ENCODE measurements at regions not wholly inside any gene's neighbourhood (a gene's known extent, or its start where the extent isn't known, plus 50 kb on each side); places are given as distances from the start of the nearest gene placed in this dataset.

DNA sequence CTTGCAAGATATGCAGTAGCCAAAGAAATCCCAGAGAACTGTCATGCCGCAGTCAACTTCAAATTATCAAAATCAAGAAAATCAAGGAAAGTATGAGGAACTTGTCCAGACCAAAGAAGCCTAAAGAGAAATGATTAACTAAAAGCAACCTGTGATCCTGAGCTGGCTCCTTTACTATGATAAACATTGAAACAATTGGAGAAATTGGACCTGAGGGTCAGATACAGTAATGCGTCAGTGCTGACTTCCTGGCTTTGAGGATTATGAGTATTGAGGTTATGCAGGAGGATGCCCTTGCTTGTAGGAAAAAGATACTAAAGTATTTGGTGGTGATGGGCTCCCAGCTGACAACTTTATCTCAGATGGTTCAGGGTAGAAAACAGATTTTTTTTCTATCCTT, 324.7 kb upstream of the AKR1E2 start:
- H2AFZ ChIP-seq (ENCODE audit: control insufficient read depth, low read length): no peak overlapping the region
- H3K4me2 ChIP-seq (ENCODE audit: control insufficient read depth, extremely low read depth, insufficient read depth, low read depth, low read length): no peak overlapping the region
- no peaks in the 10 kb centered on the region for H3K9me3 ChIP-seq (ENCODE audit: control insufficient read depth, low read depth, low read length)
- no peak overlapping the region for H3K9ac ChIP-seq (ENCODE audit: control insufficient read depth, extremely low read depth, insufficient read depth, low read length)
- FAIRE-seq (no peak), DNase-seq (ENCODE audit: low read depth, low spot score) (no peak)
- TF ChIP-seq, protein P1, sequence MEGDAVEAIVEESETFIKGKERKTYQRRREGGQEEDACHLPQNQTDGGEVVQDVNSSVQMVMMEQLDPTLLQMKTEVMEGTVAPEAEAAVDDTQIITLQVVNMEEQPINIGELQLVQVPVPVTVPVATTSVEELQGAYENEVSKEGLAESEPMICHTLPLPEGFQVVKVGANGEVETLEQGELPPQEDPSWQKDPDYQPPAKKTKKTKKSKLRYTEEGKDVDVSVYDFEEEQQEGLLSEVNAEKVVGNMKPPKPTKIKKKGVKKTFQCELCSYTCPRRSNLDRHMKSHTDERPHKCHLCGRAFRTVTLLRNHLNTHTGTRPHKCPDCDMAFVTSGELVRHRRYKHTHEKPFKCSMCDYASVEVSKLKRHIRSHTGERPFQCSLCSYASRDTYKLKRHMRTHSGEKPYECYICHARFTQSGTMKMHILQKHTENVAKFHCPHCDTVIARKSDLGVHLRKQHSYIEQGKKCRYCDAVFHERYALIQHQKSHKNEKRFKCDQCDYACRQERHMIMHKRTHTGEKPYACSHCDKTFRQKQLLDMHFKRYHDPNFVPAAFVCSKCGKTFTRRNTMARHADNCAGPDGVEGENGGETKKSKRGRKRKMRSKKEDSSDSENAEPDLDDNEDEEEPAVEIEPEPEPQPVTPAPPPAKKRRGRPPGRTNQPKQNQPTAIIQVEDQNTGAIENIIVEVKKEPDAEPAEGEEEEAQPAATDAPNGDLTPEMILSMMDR (optimal IDR thresholded peaks at IDR 0.05 in 1 of 3, IDR thresholded peaks at IDR 0.05 in 1 of 3, conservative IDR thresholded peaks at IDR 0.05 in 1 of 3; ENCODE audit: extremely low read depth in 1 of 3, insufficient read depth in 2 of 3, low read length in 3 of 3): no peak
- TF ChIP-seq EZH2 (IDR thresholded peaks at IDR 0.05; ENCODE audit: low read length): no peak
- H3K4me3 ChIP-seq (ENCODE audit: control insufficient read depth in 2 of 3, extremely low read depth in 1 of 3, insufficient read depth in 2 of 3, low read depth in 1 of 3, low read length in 3 of 3): no peak overlapping the region
- no peaks in the 10 kb centered on the region for H3K9me1 ChIP-seq (ENCODE audit: control insufficient read depth, extremely low read depth, insufficient read depth, low read length)
- no peaks in the 10 kb centered on the region for H3K27me3 ChIP-seq (ENCODE audit: control insufficient read depth, extremely low read depth, insufficient read depth, low read length)
- dilution Hi-C loops (cut with MboI; ENCODE audit: extremely low pct_ligation_motif_present, low sequenced_read_pairs): no loop called here
- no peaks in the 10 kb centered on the region for H4K20me1 ChIP-seq (ENCODE audit: control insufficient read depth, extremely low read depth, insufficient read depth, low read length)
- H3K36me3 ChIP-seq (ENCODE audit: control insufficient read depth in 2 of 2, extremely low read depth in 1 of 2, insufficient read depth in 2 of 2, low read length in 2 of 2): no peaks in the 10 kb centered on the region
- peaks cover 9% of the 10 kb centered on the region for H3K4me1 ChIP-seq (ENCODE audit: control insufficient read depth, extremely low read depth, insufficient read depth, low read length)
- no peak overlapping the region for H3K27ac ChIP-seq (ENCODE audit: control insufficient read depth, insufficient read depth, low read length)
- no peaks in the 10 kb centered on the region for H3K79me2 ChIP-seq (ENCODE audit: control insufficient read depth, insufficient read depth, low read length)

DNA sequence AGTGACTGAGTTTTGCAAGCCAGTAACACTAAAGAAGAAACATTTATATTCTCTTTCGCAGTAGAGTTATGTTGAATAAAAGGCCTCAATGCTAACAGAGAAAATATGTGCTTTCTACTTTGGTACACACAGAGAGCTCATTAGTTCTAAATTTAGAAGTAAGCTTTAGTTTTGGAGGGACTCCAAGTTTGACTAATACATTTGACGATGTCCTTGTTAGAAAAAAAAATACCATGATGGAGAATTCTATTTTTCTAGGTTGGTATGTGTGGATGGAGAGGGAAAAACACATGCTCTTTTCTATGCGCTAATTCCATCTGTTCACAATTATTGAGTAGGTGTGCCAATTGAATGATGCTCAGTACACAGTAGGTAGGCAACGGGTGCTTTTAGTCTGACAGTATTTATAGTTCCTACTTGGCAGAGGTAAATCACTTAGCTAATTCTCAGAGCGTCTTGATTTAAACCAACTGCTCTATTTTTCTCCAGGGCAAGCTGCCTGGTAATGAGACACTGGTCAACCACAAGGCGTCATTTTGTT, 327.2 kb upstream of the AKR1E2 start:
- H3K4me3 ChIP-seq (ENCODE audit: control insufficient read depth in 2 of 3, extremely low read depth in 1 of 3, insufficient read depth in 2 of 3, low read depth in 1 of 3, low read length in 3 of 3): no peak overlapping the region
- peak; percentile 13 for FAIRE-seq
- no peaks in the 10 kb centered on the region for H4K20me1 ChIP-seq (ENCODE audit: control insufficient read depth, extremely low read depth, insufficient read depth, low read length)
- H3K4me1 ChIP-seq (ENCODE audit: control insufficient read depth, extremely low read depth, insufficient read depth, low read length): peaks cover 9% of the 10 kb centered on the region
- H3K27ac ChIP-seq (ENCODE audit: control insufficient read depth, insufficient read depth, low read length): no peak overlapping the region
- H3K36me3 ChIP-seq (ENCODE audit: control insufficient read depth in 2 of 2, extremely low read depth in 1 of 2, insufficient read depth in 2 of 2, low read length in 2 of 2): no peaks in the 10 kb centered on the region
- H3K4me2 ChIP-seq (ENCODE audit: control insufficient read depth, extremely low read depth, insufficient read depth, low read depth, low read length): no peak overlapping the region
- no peaks in the 10 kb centered on the region for H3K79me2 ChIP-seq (ENCODE audit: control insufficient read depth, insufficient read depth, low read length)
- no peak overlapping the region for H3K9ac ChIP-seq (ENCODE audit: control insufficient read depth, extremely low read depth, insufficient read depth, low read length)
- H3K9me1 ChIP-seq (ENCODE audit: control insufficient read depth, extremely low read depth, insufficient read depth, low read length): no peaks in the 10 kb centered on the region
- peak overlapping the region; percentile 2 for H2AFZ ChIP-seq (ENCODE audit: control insufficient read depth, low read length)
- no peak for DNase-seq (ENCODE audit: low read depth, low spot score)
- no peaks in the 10 kb centered on the region for H3K27me3 ChIP-seq (ENCODE audit: control insufficient read depth, extremely low read depth, insufficient read depth, low read length)
- H3K9me3 ChIP-seq (ENCODE audit: control insufficient read depth, low read depth, low read length): no peaks in the 10 kb centered on the region
- TF ChIP-seq, protein P1 (optimal IDR thresholded peaks at IDR 0.05 in 1 of 3, IDR thresholded peaks at IDR 0.05 in 1 of 3, conservative IDR thresholded peaks at IDR 0.05 in 1 of 3; ENCODE audit: extremely low read depth in 1 of 3, insufficient read depth in 2 of 3, low read length in 3 of 3): no peak
- TF ChIP-seq EZH2 (IDR thresholded peaks at IDR 0.05; ENCODE audit: low read length): no peak
- dilution Hi-C loops (cut with MboI; ENCODE audit: extremely low pct_ligation_motif_present, low sequenced_read_pairs): no loop called here

All from keratinocyte (primary cell).